SK-N-SH (cell line): ENCODE measurements at regions not wholly inside any gene's neighbourhood (a gene's known extent, or its start where the extent isn't known, plus 50 kb on each side); places are given as distances from the start of the nearest gene placed in this dataset.

Experiments
- CTCF ChIA-PET: fragments of 300-600, 350-600 bp; formaldehyde crosslinking; extraction: SDS; loops from one replicate; lab custom pipeline; 2021; lab: Yijun Ruan, JAX
- POLR2A ChIA-PET: fragments of 350-600 bp; sonication (Branson Sonifier 250); formaldehyde crosslinking; extraction: SDS; loops from one replicate; lab custom pipeline; 2020; ENCODE audit warnings: antibody characterized with exemption, inconsistent platforms; lab: Yijun Ruan, JAX
- DNase-seq: peaks from one replicate; pipeline ENCODE4 v3.0.0; 2012
- H2AFZ ChIP-seq: fragments of 200-600 bp; sonication (generic); 2 replicates; pipeline ENCODE4 v1.8.1; 2016; ENCODE audit warnings: antibody characterized with exemption, mild to moderate bottlenecking, low read depth
- H3F3A ChIP-seq: fragments of 200-600 bp; sonication (generic); replicated peaks from 2 replicates; pipeline ENCODE3; 2016; ENCODE audit warnings: antibody characterized with exemption, mild to moderate bottlenecking; ENCODE audit not compliant: insufficient read depth
- H3K27ac ChIP-seq, 2 experiments: fragments of 200-500 bp in 1 of 2; fragments of 200-600 bp in 1 of 2; sonication (Bioruptor generic) in 1 of 2; sonication (generic), shearing (Covaris generic) in 1 of 2; 2 replicates each; pipeline versions ENCODE4 v1.5.1 to v1.6.1; 2014 to 2016; ENCODE audit warnings: low read depth in 2 of 2, inconsistent platforms in 1 of 2, low read length in 1 of 2, mild to moderate bottlenecking in 1 of 2, mixed read lengths in 1 of 2
- H3K27me3 ChIP-seq: fragments of 200-600 bp; sonication (generic), shearing (Covaris generic); 2 replicates; pipeline ENCODE4 v1.6.1; 2016; ENCODE audit warnings: mixed run types; ENCODE audit not compliant: insufficient read depth
- H3K36me3 ChIP-seq, 2 experiments: fragments of 200-500 bp in 1 of 2; fragments of 200-600 bp in 1 of 2; sonication (Bioruptor generic) in 1 of 2; sonication (generic) in 1 of 2; replicated peaks in 1 of 2; 2 replicates each; pipeline versions ENCODE3 to v1.5.1; 2014 to 2016; ENCODE audit warnings: low read length in 1 of 2, mild to moderate bottlenecking in 1 of 2; ENCODE audit not compliant: insufficient read depth in 2 of 2, control insufficient read depth in 1 of 2
- H3K4me1 ChIP-seq, 2 experiments: fragments of 200-500 bp in 1 of 2; fragments of 200-600 bp in 1 of 2; sonication (Bioruptor generic) in 1 of 2; sonication (generic), shearing (Covaris generic) in 1 of 2; 2 replicates each; pipeline versions ENCODE4 v1.5.1 to v1.6.1; 2014 to 2016; ENCODE audit warnings: low read depth in 1 of 2, low read length in 1 of 2, mixed run types in 1 of 2; ENCODE audit not compliant: insufficient read depth in 2 of 2, control insufficient read depth in 1 of 2
- H3K4me2 ChIP-seq: fragments of 200-600 bp; sonication (generic), shearing (Covaris generic); 2 replicates; pipeline ENCODE4 v1.6.1; 2017; ENCODE audit warnings: mixed run types
- H3K4me3 ChIP-seq, 2 experiments: fragments of 200-500 bp in 1 of 2; fragments of 200-600 bp in 1 of 2; sonication (Bioruptor generic) in 1 of 2; sonication (generic), shearing (Covaris generic) in 1 of 2; 2 replicates each; pipeline versions ENCODE4 v1.5.1 to v1.8.1; 2014 to 2016; ENCODE audit warnings: low read depth in 2 of 2, inconsistent platforms in 1 of 2, low read length in 1 of 2, mild to moderate bottlenecking in 1 of 2, mixed read lengths in 1 of 2, moderate library complexity in 1 of 2
- H3K79me2 ChIP-seq: fragments of 200-600 bp; sonication (generic); 2 replicates; pipeline ENCODE4 v1.8.1; 2017; ENCODE audit warnings: mild to moderate bottlenecking; ENCODE audit not compliant: insufficient read depth
- H3K9ac ChIP-seq: fragments of 200-600 bp; sonication (generic); 2 replicates; pipeline ENCODE4 v1.6.1; 2017; ENCODE audit warnings: mixed run types
- H3K9me2 ChIP-seq: fragments of 200-600 bp; sonication (generic); 2 replicates; pipeline ENCODE4 v1.6.1; 2017; ENCODE audit warnings: mixed run types
- H3K9me3 ChIP-seq: fragments of 200-600 bp; sonication (generic); 2 replicates; pipeline ENCODE4 v1.6.1; 2017; ENCODE audit warnings: mixed run types, mild to moderate bottlenecking, moderate library complexity
- H4K20me1 ChIP-seq: fragments of 200-600 bp; sonication (generic); 2 replicates; pipeline ENCODE4 v1.6.1; 2017; ENCODE audit warnings: mild to moderate bottlenecking, mixed run types; ENCODE audit not compliant: insufficient read depth
- CHD2 ChIP-seq: fragments of 150-350 bp; IDR thresholded peaks from 2 replicates; pipeline ENCODE4 v1.6.1; 2018; ENCODE audit warnings: low read length; ENCODE audit not compliant: partially characterized antibody
- ELF1 ChIP-seq: IDR thresholded peaks from 2 replicates; pipeline ENCODE4 v1.4.0; 2012
- EP300 ChIP-seq, 2 experiments: IDR thresholded peaks; 2 replicates each; pipeline versions ENCODE4 v1.4.0 to v1.6.1; 2012; ENCODE audit warnings: borderline replicate concordance in 1 of 2, low read depth in 1 of 2, low read length in 1 of 2
- EZH2phosphoT487 ChIP-seq: fragments of 200-600 bp; sonication (generic); IDR thresholded peaks from 2 replicates; pipeline ENCODE4 v1.6.1; 2017; ENCODE audit warnings: low read depth, mixed run types, mild to moderate bottlenecking, antibody characterized with exemption, moderate library complexity, borderline replicate concordance
- FOXJ3 ChIP-seq: sonication (generic); formaldehyde crosslinking; IDR thresholded peaks from 2 replicates; pipeline ENCODE4 v1.5.1; 2020; ENCODE audit warnings: mild to moderate bottlenecking, missing genetic modification reagents
- GATA2 ChIP-seq: sonication (generic); formaldehyde crosslinking; IDR thresholded peaks from 2 replicates; pipeline ENCODE4 v1.5.0; 2020; ENCODE audit warnings: mild to moderate bottlenecking, missing genetic modification reagents
- JUND ChIP-seq: IDR thresholded peaks from 2 replicates; pipeline ENCODE4 v1.4.0; 2012
- MXI1 ChIP-seq: IDR thresholded peaks from 2 replicates; pipeline ENCODE4 v1.6.1; 2012; ENCODE audit warnings: mild to moderate bottlenecking, low read depth, low read length, improper control_type of control experiment
- NRF1 ChIP-seq: IDR thresholded peaks from 2 replicates; pipeline ENCODE4 v1.6.1; 2012; ENCODE audit warnings: low read depth, mild to moderate bottlenecking, low read length
- RAD21 ChIP-seq: IDR thresholded peaks from 2 replicates; pipeline ENCODE4 v1.6.1; 2012; ENCODE audit warnings: mild to moderate bottlenecking, low read length
- RCOR1 ChIP-seq: fragments of 150-350 bp; IDR thresholded peaks from 2 replicates; pipeline ENCODE4 v1.6.1; 2017; ENCODE audit warnings: antibody characterized with exemption, low read length
- RFX5 ChIP-seq: IDR thresholded peaks from 2 replicates; pipeline ENCODE4 v1.6.1; 2012; ENCODE audit warnings: mild to moderate bottlenecking, improper control_type of control experiment, low read length
- SIN3A ChIP-seq: IDR thresholded peaks from 2 replicates; pipeline ENCODE4 v1.6.1; 2012; ENCODE audit warnings: low read depth, mild to moderate bottlenecking, low read length, moderate library complexity, borderline replicate concordance
- SMC3 ChIP-seq: IDR thresholded peaks from 2 replicates; pipeline ENCODE4 v1.6.1; 2012; ENCODE audit warnings: low read depth, low read length, improper control_type of control experiment
- TAF1 ChIP-seq: IDR thresholded peaks from 2 replicates; pipeline ENCODE4 v1.6.1; 2012; ENCODE audit warnings: low read depth, mild to moderate bottlenecking, low read length, moderate library complexity, borderline replicate concordance
- TEAD4 ChIP-seq: IDR thresholded peaks from 2 replicates; pipeline ENCODE4 v1.4.0; 2012; ENCODE audit warnings: mild to moderate bottlenecking, borderline replicate concordance; ENCODE audit not compliant: insufficient read depth
- WGBS: methylation state at CpG from one replicate; pipeline ENCODE4 v1.1.6; 2017; ENCODE audit warnings: low lambda C conversion rate; 5-methylcytosine and 5-hydroxymethylcytosine counted together
- TF ChIP-seq, protein P1 (sequence below): IDR thresholded peaks from 2 replicates; pipeline ENCODE4 v1.4.0; 2012; ENCODE audit warnings: low read depth
- TF ChIP-seq, protein P2 (sequence below): IDR thresholded peaks from 2 replicates; pipeline ENCODE4 v1.4.0; 2012; ENCODE audit warnings: low read depth, borderline replicate concordance
- TF ChIP-seq, protein P3 (sequence below): IDR thresholded peaks from 2 replicates; pipeline ENCODE4 v1.4.0; 2012; ENCODE audit warnings: low read depth, borderline replicate concordance
- TF ChIP-seq, protein P4 (sequence below): fragments of 200-600 bp; sonication (generic); IDR thresholded peaks from 2 replicates; pipeline ENCODE4 v1.6.1; 2017; ENCODE audit warnings: antibody characterized with exemption, mild to moderate bottlenecking, moderate library complexity
- TF ChIP-seq, protein P5 (sequence below): fragments of 150-350 bp; IDR thresholded peaks from 2 replicates; pipeline ENCODE4 v1.6.1; 2017; ENCODE audit warnings: antibody characterized with exemption, low read length, low read depth, borderline replicate concordance

DNA sequence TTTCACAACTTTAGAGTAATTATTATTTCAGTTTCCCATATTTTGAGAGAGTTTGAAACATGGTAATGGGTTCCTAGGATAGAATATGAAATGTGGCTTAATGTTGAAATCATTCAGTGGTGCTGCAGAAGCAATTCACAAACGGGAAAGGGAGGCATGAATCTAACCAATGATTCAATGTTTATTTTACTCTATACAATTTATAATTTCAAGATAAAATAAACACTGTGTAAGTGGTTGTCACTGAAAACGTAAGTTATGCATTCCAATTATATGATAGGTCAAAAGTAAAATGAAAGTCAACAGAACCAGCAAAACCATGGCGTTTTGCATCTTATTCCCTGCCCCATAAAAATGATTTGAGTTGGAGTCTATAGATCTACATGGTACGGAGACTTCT, 1207.1 kb upstream of the CDH18 start:
- 13% methylated on average over 4 of the region's 4 CpGs for WGBS
- Histone ChIP-seq H2AFZ (no peak overlapping the region), H3K9ac (no peak overlapping the region), H3K4me2 (no peak overlapping the region), H3K79me2 (no peaks in the 10 kb centered on the region), H3K9me3 (no peaks in the 10 kb centered on the region), H3K9me2 (no peaks in the 10 kb centered on the region), H3K27me3 (no peaks in the 10 kb centered on the region), H3K4me1 (no peaks in the 10 kb centered on the region), H3K27ac (no peak overlapping the region), H3K36me3 (no peaks in the 10 kb centered on the region), H4K20me1 (no peaks in the 10 kb centered on the region), H3K4me3 (no peak overlapping the region), H3F3A (no peaks in the 10 kb centered on the region)
- DNase-seq: no peak
- TF ChIP-seq RCOR1 (no peak), RFX5 (no peak), JUND (no peak), NRF1 (no peak), EZH2phosphoT487 (no peak), ELF1 (no peak), SMC3 (no peak), EP300 (IDR thresholded peaks at IDR 0.05; ENCODE audit: borderline replicate concordance in 1 of 2, low read depth in 1 of 2, low read length in 1 of 2) (no peak), TEAD4 (no peak), FOXJ3 (CRISPR knock-in tag) (no peak), MXI1 (no peak)
- TF ChIP-seq, protein P1, sequence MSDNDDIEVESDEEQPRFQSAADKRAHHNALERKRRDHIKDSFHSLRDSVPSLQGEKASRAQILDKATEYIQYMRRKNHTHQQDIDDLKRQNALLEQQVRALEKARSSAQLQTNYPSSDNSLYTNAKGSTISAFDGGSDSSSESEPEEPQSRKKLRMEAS: no peak
- TF ChIP-seq, protein P2, sequence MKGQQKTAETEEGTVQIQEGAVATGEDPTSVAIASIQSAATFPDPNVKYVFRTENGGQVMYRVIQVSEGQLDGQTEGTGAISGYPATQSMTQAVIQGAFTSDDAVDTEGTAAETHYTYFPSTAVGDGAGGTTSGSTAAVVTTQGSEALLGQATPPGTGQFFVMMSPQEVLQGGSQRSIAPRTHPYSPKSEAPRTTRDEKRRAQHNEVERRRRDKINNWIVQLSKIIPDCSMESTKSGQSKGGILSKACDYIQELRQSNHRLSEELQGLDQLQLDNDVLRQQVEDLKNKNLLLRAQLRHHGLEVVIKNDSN: no peak
- TF ChIP-seq, protein P3, sequence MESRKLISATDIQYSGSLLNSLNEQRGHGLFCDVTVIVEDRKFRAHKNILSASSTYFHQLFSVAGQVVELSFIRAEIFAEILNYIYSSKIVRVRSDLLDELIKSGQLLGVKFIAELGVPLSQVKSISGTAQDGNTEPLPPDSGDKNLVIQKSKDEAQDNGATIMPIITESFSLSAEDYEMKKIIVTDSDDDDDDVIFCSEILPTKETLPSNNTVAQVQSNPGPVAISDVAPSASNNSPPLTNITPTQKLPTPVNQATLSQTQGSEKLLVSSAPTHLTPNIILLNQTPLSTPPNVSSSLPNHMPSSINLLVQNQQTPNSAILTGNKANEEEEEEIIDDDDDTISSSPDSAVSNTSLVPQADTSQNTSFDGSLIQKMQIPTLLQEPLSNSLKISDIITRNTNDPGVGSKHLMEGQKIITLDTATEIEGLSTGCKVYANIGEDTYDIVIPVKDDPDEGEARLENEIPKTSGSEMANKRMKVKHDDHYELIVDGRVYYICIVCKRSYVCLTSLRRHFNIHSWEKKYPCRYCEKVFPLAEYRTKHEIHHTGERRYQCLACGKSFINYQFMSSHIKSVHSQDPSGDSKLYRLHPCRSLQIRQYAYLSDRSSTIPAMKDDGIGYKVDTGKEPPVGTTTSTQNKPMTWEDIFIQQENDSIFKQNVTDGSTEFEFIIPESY: no peak
- TF ChIP-seq, protein P4, sequence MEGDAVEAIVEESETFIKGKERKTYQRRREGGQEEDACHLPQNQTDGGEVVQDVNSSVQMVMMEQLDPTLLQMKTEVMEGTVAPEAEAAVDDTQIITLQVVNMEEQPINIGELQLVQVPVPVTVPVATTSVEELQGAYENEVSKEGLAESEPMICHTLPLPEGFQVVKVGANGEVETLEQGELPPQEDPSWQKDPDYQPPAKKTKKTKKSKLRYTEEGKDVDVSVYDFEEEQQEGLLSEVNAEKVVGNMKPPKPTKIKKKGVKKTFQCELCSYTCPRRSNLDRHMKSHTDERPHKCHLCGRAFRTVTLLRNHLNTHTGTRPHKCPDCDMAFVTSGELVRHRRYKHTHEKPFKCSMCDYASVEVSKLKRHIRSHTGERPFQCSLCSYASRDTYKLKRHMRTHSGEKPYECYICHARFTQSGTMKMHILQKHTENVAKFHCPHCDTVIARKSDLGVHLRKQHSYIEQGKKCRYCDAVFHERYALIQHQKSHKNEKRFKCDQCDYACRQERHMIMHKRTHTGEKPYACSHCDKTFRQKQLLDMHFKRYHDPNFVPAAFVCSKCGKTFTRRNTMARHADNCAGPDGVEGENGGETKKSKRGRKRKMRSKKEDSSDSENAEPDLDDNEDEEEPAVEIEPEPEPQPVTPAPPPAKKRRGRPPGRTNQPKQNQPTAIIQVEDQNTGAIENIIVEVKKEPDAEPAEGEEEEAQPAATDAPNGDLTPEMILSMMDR: no peak
- ChIA-PET POLR2A (no interaction called here), CTCF (no interaction called here)

DNA sequence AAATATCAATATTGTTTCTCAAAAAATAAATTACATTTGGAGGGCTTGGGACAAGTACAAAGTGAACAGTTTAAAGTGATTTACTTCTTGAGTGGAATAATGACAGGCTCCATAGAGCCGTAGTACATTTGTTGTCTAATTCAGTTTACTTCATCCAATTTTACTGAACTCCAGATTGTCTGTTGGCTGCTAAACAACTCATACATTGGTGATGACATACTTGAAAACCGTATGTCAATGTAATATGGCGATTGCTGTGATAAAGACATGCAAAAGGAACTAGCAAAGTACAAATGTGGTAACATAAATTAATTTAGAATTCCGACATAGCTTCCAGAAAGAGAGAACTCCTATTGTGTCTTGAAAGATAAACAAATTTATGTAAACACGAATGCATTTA, 1197.5 kb upstream of the CDH18 start:
- Histone ChIP-seq H3K79me2 (no peaks in the 10 kb centered on the region), H3K4me3 (no peak overlapping the region), H3K9me2 (no peaks in the 10 kb centered on the region), H3K4me1 (no peaks in the 10 kb centered on the region), H2AFZ (no peak overlapping the region), H3K27ac (no peak overlapping the region), H3K27me3 (peaks cover 5% of the 10 kb centered on the region), H3K36me3 (no peaks in the 10 kb centered on the region), H4K20me1 (no peaks in the 10 kb centered on the region), H3F3A (no peaks in the 10 kb centered on the region), H3K4me2 (no peak overlapping the region), H3K9ac (no peak overlapping the region), H3K9me3 (no peaks in the 10 kb centered on the region)
- ChIA-PET POLR2A (no interaction called here), CTCF (interaction anchor here (1.0 kb wide), 1 partner anchor 12 kb away, joined by 3 read pairs; no protein-coding TSS in a partner anchor)
- no peak for DNase-seq
- WGBS: 23% methylated on average over 5 of the region's 5 CpGs
- TF ChIP-seq TAF1 (no peak), RAD21 (no peak), TEAD4 (no peak), SIN3A (no peak), GATA2 (CRISPR knock-in tag) (no peak), ELF1 (no peak), RCOR1 (no peak), CHD2 (no peak)
- TF ChIP-seq, protein P5, sequence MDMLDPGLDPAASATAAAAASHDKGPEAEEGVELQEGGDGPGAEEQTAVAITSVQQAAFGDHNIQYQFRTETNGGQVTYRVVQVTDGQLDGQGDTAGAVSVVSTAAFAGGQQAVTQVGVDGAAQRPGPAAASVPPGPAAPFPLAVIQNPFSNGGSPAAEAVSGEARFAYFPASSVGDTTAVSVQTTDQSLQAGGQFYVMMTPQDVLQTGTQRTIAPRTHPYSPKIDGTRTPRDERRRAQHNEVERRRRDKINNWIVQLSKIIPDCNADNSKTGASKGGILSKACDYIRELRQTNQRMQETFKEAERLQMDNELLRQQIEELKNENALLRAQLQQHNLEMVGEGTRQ: no peak
- TF ChIP-seq, protein P4: no peak
